Activated CD4-positive, alpha-beta T cell treated with anti-CD3 and anti-CD28 coated beads for 1 hour (primary cell): ENCODE measurements at regions not wholly inside any gene's neighbourhood (a gene's known extent, or its start where the extent isn't known, plus 50 kb on each side); places are given as distances from the start of the nearest gene placed in this dataset.

Source experiments
- DNase-seq: peaks from one replicate; pipeline ENCODE4 v3.0.0-alpha.2; 2020

GRCh38 chr4:26141911-26142638, 178.7 kb upstream of the RBPJ start:
- no peak for DNase-seq

GRCh38 chr4:26144526-26145155, 176.2 kb upstream of the RBPJ start:
- no peak for DNase-seq

- no peak for DNase-seq
Measured at GRCh38 chr4:26145212-26145611, 175.6 kb upstream of the RBPJ start.

GRCh38 chr4:26148927-26149326, 171.9 kb upstream of the RBPJ start:
- no peak for DNase-seq

GRCh38 chr4:26150948-26151347, 169.9 kb upstream of the RBPJ start:
- no peak for DNase-seq

- no peak for DNase-seq
Measured at GRCh38 chr4:26151615-26152014, 169.2 kb upstream of the RBPJ start.

GRCh38 chr4:26152056-26152455, 168.8 kb upstream of the RBPJ start:
- no peak for DNase-seq

- no peak for DNase-seq
Measured at GRCh38 chr4:26157541-26157940, 163.3 kb upstream of the RBPJ start.

GRCh38 chr4:26160591-26160990, 160.2 kb upstream of the RBPJ start:
- no peak for DNase-seq

GRCh38 chr4:26161030-26161824, 159.6 kb upstream of the RBPJ start:
- DNase-seq = no peak

GRCh38 chr4:26162101-26162500, 158.7 kb upstream of the RBPJ start:
- no peak for DNase-seq

- no peak for DNase-seq
Measured at GRCh38 chr4:26163425-26164362, 157.1 kb upstream of the RBPJ start.

- no peak for DNase-seq
Measured at GRCh38 chr4:26171501-26171900, 149.3 kb upstream of the RBPJ start.

GRCh38 chr4:26171941-26172340, 148.9 kb upstream of the RBPJ start:
- DNase-seq = no peak

GRCh38 chr4:26173619-26174018, 147.2 kb upstream of the RBPJ start:
- DNase-seq = no peak

GRCh38 chr4:26174027-26174426, 146.8 kb upstream of the RBPJ start:
- DNase-seq = no peak

GRCh38 chr4:26175006-26175786, 145.6 kb upstream of the RBPJ start:
- no peak for DNase-seq

GRCh38 chr4:26175905-26176470, 144.8 kb upstream of the RBPJ start:
- no peak for DNase-seq

GRCh38 chr4:26176598-26177149, 144.1 kb upstream of the RBPJ start:
- no peak for DNase-seq

- no peak for DNase-seq
Measured at GRCh38 chr4:26178854-26179253, 142.0 kb upstream of the RBPJ start.

GRCh38 chr4:26179316-26179760, 141.5 kb upstream of the RBPJ start:
- no peak for DNase-seq
